H1 (cell line): ENCODE measurements at regions not wholly inside any gene's neighbourhood (a gene's known extent, or its start where the extent isn't known, plus 50 kb on each side); places are given as distances from the start of the nearest gene placed in this dataset.

Source experiments
- CTCF ChIA-PET: fragments of 300-600 bp; sonication (Branson Sonifier 250); formaldehyde crosslinking; loops from one replicate; lab custom pipeline; 2021; ENCODE audit not compliant: partially characterized antibody; lab: Charles Lee
- POLR2A ChIA-PET: fragments of 300-600 bp; sonication (Branson Sonifier 250); formaldehyde crosslinking; loops from one replicate; lab custom pipeline; 2021; ENCODE audit warnings: inconsistent platforms; ENCODE audit not compliant: partially characterized antibody; lab: Charles Lee
- DNase-seq, 2 experiments: peaks; one replicate each; pipeline versions ENCODE4 v3.0.0 to v3.0.0-alpha.2; 2010 to 2022; ENCODE audit warnings: low spot score in 2 of 2, low read depth in 1 of 2, mixed read lengths in 1 of 2
- FAIRE-seq: peaks from 2 replicates; lab custom pipeline; 2011; peaks lifted over from hg19 to GRCh38; lab: Jason Lieb, UNC
- H2AFZ ChIP-seq: 2 replicates; pipeline ENCODE4 v1.8.1; 2012; ENCODE audit warnings: low read length, inconsistent platforms
- H2AK5ac ChIP-seq: 2 replicates; pipeline ENCODE4 v1.6.1; 2013; ENCODE audit warnings: low read depth, low read length
- H2BK120ac ChIP-seq: replicated peaks from 2 replicates; pipeline ENCODE3; 2013; ENCODE audit warnings: low read depth, low read length, inconsistent platforms
- H2BK12ac ChIP-seq: 2 replicates; pipeline ENCODE4 v1.6.1; 2013; ENCODE audit warnings: low read depth, low read length
- H2BK15ac ChIP-seq: 2 replicates; pipeline ENCODE4 v1.6.1; 2013; ENCODE audit warnings: low read length
- H2BK20ac ChIP-seq: 2 replicates; pipeline ENCODE4 v1.6.1; 2013; ENCODE audit warnings: low read length
- H2BK5ac ChIP-seq: 2 replicates; pipeline ENCODE4 v1.6.1; 2013; ENCODE audit warnings: low read depth, low read length
- H3K14ac ChIP-seq: 2 replicates; pipeline ENCODE4 v1.6.1; 2013; ENCODE audit warnings: inconsistent platforms; ENCODE audit not compliant: insufficient read length
- H3K18ac ChIP-seq: 2 replicates; pipeline ENCODE4 v1.6.1; 2013; ENCODE audit warnings: low read length; ENCODE audit errors: extremely low read depth
- H3K23ac ChIP-seq: 2 replicates; pipeline ENCODE4 v1.6.1; 2013; ENCODE audit warnings: inconsistent platforms; ENCODE audit not compliant: insufficient read length
- H3K23me2 ChIP-seq: 2 replicates; pipeline ENCODE4 v1.6.1; 2013; ENCODE audit warnings: low read depth, low read length
- H3K27ac ChIP-seq: 2 replicates; pipeline ENCODE4 v1.6.1; 2011; ENCODE audit warnings: low read depth, low read length, inconsistent platforms
- H3K27me3 ChIP-seq, 4 experiments: replicated peaks in 1 of 4; 1 replicate in 1 of 4; 2 replicates in 3 of 4; pipeline versions ENCODE4 v1.6.1 to v1.8.1; 2011 to 2013; ENCODE audit warnings: low read length in 3 of 4, mild to moderate bottlenecking in 3 of 4, inconsistent platforms in 2 of 4, mixed read lengths in 2 of 4, moderate library complexity in 1 of 4; ENCODE audit not compliant: control insufficient read depth in 3 of 4, insufficient read depth in 3 of 4; ENCODE audit errors: extremely low read depth in 1 of 4
- H3K36me3 ChIP-seq, 4 experiments: 2 replicates each; pipeline versions ENCODE4 v1.6.1 to v1.8.1; 2011 to 2013; ENCODE audit warnings: mild to moderate bottlenecking in 4 of 4, low read length in 3 of 4, moderate library complexity in 2 of 4, control low read depth in 1 of 4, inconsistent platforms in 1 of 4; ENCODE audit not compliant: insufficient read depth in 4 of 4, control insufficient read depth in 2 of 4
- H3K4ac ChIP-seq: replicated peaks from 2 replicates; pipeline ENCODE3; 2013; ENCODE audit warnings: low read length, low read depth, mixed read lengths, inconsistent platforms; ENCODE audit not compliant: insufficient read length
- H3K4me1 ChIP-seq, 4 experiments: replicated peaks in 1 of 4; 1 replicate in 1 of 4; 2 replicates in 3 of 4; pipeline versions ENCODE4 v1.6.1 to v1.8.1; 2011 to 2013; ENCODE audit warnings: low read length in 3 of 4, inconsistent platforms in 2 of 4, mixed read lengths in 1 of 4; ENCODE audit not compliant: insufficient read depth in 4 of 4, control insufficient read depth in 3 of 4
- H3K4me2 ChIP-seq, 2 experiments: 2 replicates each; pipeline versions ENCODE4 v1.6.1 to v1.8.1; 2011 to 2013; ENCODE audit warnings: low read depth in 2 of 2, low read length in 2 of 2, control low read depth in 1 of 2, inconsistent platforms in 1 of 2, mild to moderate bottlenecking in 1 of 2; ENCODE audit not compliant: insufficient read depth in 1 of 2
- H3K4me3 ChIP-seq, 4 experiments: fragments of 200-600, 300-600 bp in 1 of 4; sonication (generic), shearing (Covaris generic), sonication (Bioruptor Twin) in 1 of 4; 2 replicates each; pipeline versions ENCODE4 v1.5.1 to v1.8.1; 2011 to 2016; ENCODE audit warnings: low read length in 4 of 4, low read depth in 3 of 4, control low read depth in 2 of 4, inconsistent platforms in 2 of 4, mild to moderate bottlenecking in 2 of 4, mixed read lengths in 1 of 4, moderate library complexity in 1 of 4; ENCODE audit not compliant: insufficient read depth in 2 of 4; ENCODE audit errors: extremely low read depth in 1 of 4
- H3K56ac ChIP-seq: replicated peaks from 2 replicates; pipeline ENCODE3; 2013; ENCODE audit warnings: low read depth, mild to moderate bottlenecking, mixed read lengths, low read length, inconsistent platforms; ENCODE audit not compliant: insufficient read length
- H3K79me1 ChIP-seq: 2 replicates; pipeline ENCODE4 v1.6.1; 2013; ENCODE audit warnings: low read depth, low read length, control low read depth
- H3K79me2 ChIP-seq, 2 experiments: 2 replicates each; pipeline versions ENCODE4 v1.6.1 to v1.8.1; 2012 to 2013; ENCODE audit warnings: low read length in 2 of 2, mild to moderate bottlenecking in 2 of 2, inconsistent platforms in 1 of 2; ENCODE audit not compliant: insufficient read depth in 2 of 2, control insufficient read depth in 1 of 2
- H3K9ac ChIP-seq, 4 experiments: replicated peaks in 1 of 4; 1 replicate in 1 of 4; 2 replicates in 3 of 4; pipeline versions ENCODE4 v1.6.1 to v1.8.1; 2011 to 2013; ENCODE audit warnings: low read depth in 3 of 4, low read length in 3 of 4, control low read depth in 2 of 4, mild to moderate bottlenecking in 2 of 4, moderate library complexity in 2 of 4, inconsistent platforms in 1 of 4; ENCODE audit errors: extremely low read depth in 1 of 4
- H3K9me3 ChIP-seq, 2 experiments: 2 replicates each; pipeline versions ENCODE4 v1.6.1 to v1.8.1; 2012 to 2013; ENCODE audit warnings: mild to moderate bottlenecking in 2 of 2, moderate library complexity in 2 of 2, control low read depth in 1 of 2, inconsistent platforms in 1 of 2, low read depth in 1 of 2, low read length in 1 of 2, mixed read lengths in 1 of 2; ENCODE audit not compliant: insufficient read depth in 2 of 2
- H4K20me1 ChIP-seq, 2 experiments: replicated peaks in 1 of 2; 2 replicates each; pipeline versions ENCODE3 to v1.8.1; 2011 to 2013; ENCODE audit warnings: inconsistent platforms in 2 of 2, low read length in 2 of 2, mild to moderate bottlenecking in 1 of 2; ENCODE audit not compliant: insufficient read depth in 2 of 2, control insufficient read depth in 1 of 2
- H4K5ac ChIP-seq: 2 replicates; pipeline ENCODE4 v1.6.1; 2013; ENCODE audit warnings: low read length, low read depth, mixed read lengths, inconsistent platforms; ENCODE audit not compliant: insufficient read length
- H4K8ac ChIP-seq: 2 replicates; pipeline ENCODE4 v1.8.0; 2013; ENCODE audit warnings: mild to moderate bottlenecking, moderate library complexity, low read length, inconsistent platforms; ENCODE audit not compliant: insufficient read depth; ENCODE audit errors: extremely low read depth
- H4K91ac ChIP-seq: replicated peaks from 2 replicates; pipeline ENCODE3; 2013; ENCODE audit warnings: low read length, mixed read lengths, inconsistent platforms; ENCODE audit not compliant: insufficient read length
- ATF2 ChIP-seq: IDR thresholded peaks from 2 replicates; pipeline ENCODE4 v1.6.1; 2012; ENCODE audit warnings: low read length, inconsistent platforms
- KDM4A ChIP-seq: IDR thresholded peaks from one replicate; pipeline ENCODE4 v1.7.1; 2012; ENCODE audit warnings: low read depth, mild to moderate bottlenecking, moderate library complexity, low read length, inconsistent platforms; ENCODE audit not compliant: severe bottlenecking
- KDM5A ChIP-seq: fragments of 200-600 bp; IDR thresholded peaks from 2 replicates; pipeline ENCODE4 v1.7.1; 2012; ENCODE audit warnings: mild to moderate bottlenecking, low read length, inconsistent platforms, mixed read lengths
- POLR2A ChIP-seq, 2 experiments: IDR thresholded peaks; 1 replicate in 1 of 2; 2 replicates in 1 of 2; pipeline ENCODE4 v1.6.1; 2011; ENCODE audit warnings: low read depth in 2 of 2, low read length in 2 of 2, mild to moderate bottlenecking in 2 of 2; ENCODE audit errors: control extremely low read depth in 1 of 2
- RBBP5 ChIP-seq: IDR thresholded peaks from 2 replicates; pipeline ENCODE4 v1.7.1; 2012; ENCODE audit warnings: low read depth, mild to moderate bottlenecking, inconsistent platforms, low read length, moderate library complexity, borderline replicate concordance
- RXRA ChIP-seq: IDR thresholded peaks from 2 replicates; pipeline ENCODE4 v1.6.1; 2011; ENCODE audit warnings: low read depth, mild to moderate bottlenecking, low read length, moderate library complexity; ENCODE audit not compliant: insufficient read depth
- SIRT6 ChIP-seq: IDR thresholded peaks from one replicate; pipeline ENCODE4 v1.7.1; 2012; ENCODE audit warnings: low read length, inconsistent platforms
- SRF ChIP-seq: IDR thresholded peaks from 2 replicates; pipeline ENCODE4 v1.6.1; 2011; ENCODE audit warnings: mild to moderate bottlenecking, low read depth, low read length, moderate library complexity
- WGBS, 2 experiments: shearing (Covaris generic) in 1 of 2; methylation state at CpG; one replicate each; pipeline versions ENCODE4 v1.1.6 to v1.1.7; 2013 to 2015; ENCODE audit warnings: low lambda C conversion rate in 2 of 2, mixed read lengths in 2 of 2, inconsistent platforms in 1 of 2, low coverage in 1 of 2, missing lambda C conversion rate in 1 of 2; ENCODE audit not compliant: insufficient replicate concordance in 2 of 2, insufficient coverage in 1 of 2, insufficient read length in 1 of 2; ENCODE audit errors: extremely low coverage in 1 of 2, missing lambda C conversion rate in 1 of 2; 5-methylcytosine and 5-hydroxymethylcytosine counted together

GRCh38 chr2:118657466-118657865, 190.0 kb downstream of the EN1 start:
- Histone ChIP-seq H3K14ac (no peak overlapping the region), H3K18ac (no peak overlapping the region), H3K4me2 (no peak overlapping the region), H3K4me1 (no peaks in the 10 kb centered on the region), H3K79me2 (no peaks in the 10 kb centered on the region), H3K36me3 (no peaks in the 10 kb centered on the region), H3K23ac (no peak overlapping the region), H3K27ac (no peak overlapping the region), H3K4me3 (no peak overlapping the region), H2AK5ac (no peak overlapping the region), H2AFZ (no peak overlapping the region), H3K9me3 (0 out of 4 replicates have a peak, but pooled peaks cover 0 to 3% of the 10 kb centered on the region in 2 experiments), H2BK12ac (no peak overlapping the region), H4K20me1 (no peaks in the 10 kb centered on the region), H4K8ac (no peak overlapping the region), H3K56ac (no peak overlapping the region), H2BK120ac (no peak overlapping the region), H4K91ac (no peak overlapping the region), H2BK20ac (no peak overlapping the region), H3K79me1 (no peaks in the 10 kb centered on the region), H2BK5ac (no peak overlapping the region), H3K27me3 (no peaks in the 10 kb centered on the region), H3K23me2 (no peaks in the 10 kb centered on the region), H4K5ac (no peak overlapping the region), H2BK15ac (no peak overlapping the region), H3K4ac (no peak overlapping the region), H3K9ac (no peak overlapping the region)
- FAIRE-seq (no peak), DNase-seq (no peak)
- 94% methylated on average over 2 of the region's 2 CpGs; no CpG with 5 or more reads in 1 of the 2 experiments for WGBS, 2 experiments
- CTCF ChIA-PET = no interaction called here
- POLR2A ChIA-PET = no interaction called here
- TF ChIP-seq ATF2 = no peak
- no peak for TF ChIP-seq SIRT6
- no peak for TF ChIP-seq POLR2A (IDR thresholded peaks at IDR 0.05; ENCODE audit: control extremely low read depth in 1 of 2, low read depth in 2 of 2, low read length in 2 of 2)
- no peak for TF ChIP-seq KDM5A
- no peak for TF ChIP-seq SRF
- no peak for TF ChIP-seq RXRA
- TF ChIP-seq RBBP5 = no peak
- TF ChIP-seq KDM4A = no peak
